ENCODE measurements at regions not wholly inside any gene's neighbourhood (a gene's known extent, or its start where the extent isn't known, plus 50 kb on each side); places are given as distances from the start of the nearest gene placed in this dataset.

GRCh38 chr6:22357724-22358189 is 60.9 kb upstream of the PRL start:
- TF ChIP-seq CTCF (IDR thresholded peaks at IDR 0.05) (no peak), POLR2A (IDR thresholded peaks at IDR 0.05) (no peak)

Data from Peyer's patch (tissue), 4 donors.